Peyer's patch (tissue), 4 donors: ENCODE measurements at regions not wholly inside any gene's neighbourhood (a gene's known extent, or its start where the extent isn't known, plus 50 kb on each side); places are given as distances from the start of the nearest gene placed in this dataset.

Experiments used
- POLR2A ChIP-seq, 2 donors: fragments of 450-650 bp; IDR thresholded peaks; one replicate each; pipeline ENCODE4 v1.5.1; 2017; ENCODE audit warnings: antibody characterized with exemption in 2 of 2, mild to moderate bottlenecking in 2 of 2, moderate library complexity in 2 of 2
- TF ChIP-seq, protein P1 (sequence below), 6 experiments: fragments of 450-650 bp in 4 of 6; fragments of 200-600 bp in 2 of 6; sonication (generic) in 1 of 6; IDR thresholded peaks; one replicate each; pipeline ENCODE4 v1.5.1; 2017 to 2019; ENCODE audit warnings: antibody characterized with exemption in 6 of 6, mild to moderate bottlenecking in 3 of 6, moderate library complexity in 1 of 6

DNA sequence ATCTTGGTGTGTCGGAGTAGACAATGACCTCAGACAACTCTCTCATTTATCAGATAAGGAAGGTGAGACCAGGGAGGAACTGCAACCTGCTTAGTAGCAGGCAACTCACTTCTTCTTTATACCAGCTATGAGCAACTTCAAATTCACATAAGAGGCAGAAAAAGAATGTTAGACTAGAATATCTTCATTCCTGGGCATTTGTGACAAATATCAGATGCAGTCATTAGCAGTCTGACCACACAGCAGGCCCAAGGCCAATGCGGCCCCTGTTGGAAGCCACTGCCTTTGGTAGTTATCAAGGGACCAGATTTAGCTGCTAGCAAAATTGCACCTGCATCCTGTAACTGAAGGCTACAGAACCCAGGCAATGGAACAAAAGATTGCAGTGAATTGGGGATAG lies 219.2 kb upstream of the RASGEF1B start:
- TF ChIP-seq, protein P1, sequence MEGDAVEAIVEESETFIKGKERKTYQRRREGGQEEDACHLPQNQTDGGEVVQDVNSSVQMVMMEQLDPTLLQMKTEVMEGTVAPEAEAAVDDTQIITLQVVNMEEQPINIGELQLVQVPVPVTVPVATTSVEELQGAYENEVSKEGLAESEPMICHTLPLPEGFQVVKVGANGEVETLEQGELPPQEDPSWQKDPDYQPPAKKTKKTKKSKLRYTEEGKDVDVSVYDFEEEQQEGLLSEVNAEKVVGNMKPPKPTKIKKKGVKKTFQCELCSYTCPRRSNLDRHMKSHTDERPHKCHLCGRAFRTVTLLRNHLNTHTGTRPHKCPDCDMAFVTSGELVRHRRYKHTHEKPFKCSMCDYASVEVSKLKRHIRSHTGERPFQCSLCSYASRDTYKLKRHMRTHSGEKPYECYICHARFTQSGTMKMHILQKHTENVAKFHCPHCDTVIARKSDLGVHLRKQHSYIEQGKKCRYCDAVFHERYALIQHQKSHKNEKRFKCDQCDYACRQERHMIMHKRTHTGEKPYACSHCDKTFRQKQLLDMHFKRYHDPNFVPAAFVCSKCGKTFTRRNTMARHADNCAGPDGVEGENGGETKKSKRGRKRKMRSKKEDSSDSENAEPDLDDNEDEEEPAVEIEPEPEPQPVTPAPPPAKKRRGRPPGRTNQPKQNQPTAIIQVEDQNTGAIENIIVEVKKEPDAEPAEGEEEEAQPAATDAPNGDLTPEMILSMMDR (IDR thresholded peaks at IDR 0.05), result no peak
- no peak for TF ChIP-seq POLR2A (IDR thresholded peaks at IDR 0.05)
